Tibial nerve (tissue), 4 donors: ENCODE measurements at regions not wholly inside any gene's neighbourhood (a gene's known extent, or its start where the extent isn't known, plus 50 kb on each side); places are given as distances from the start of the nearest gene placed in this dataset.
"Not testable (repeated sequence)": the region's sequence is repeated elsewhere in the genome, so short reads cannot be mapped to it uniquely, and the experiment has no call there.

ENCODE experiments used
- DNase-seq, 2 donors: peaks; one replicate each; pipeline ENCODE4 v3.0.0-alpha.2; 2019; ENCODE audit warnings: low spot score in 2 of 2
- H3K27ac ChIP-seq, 4 donors: fragments of 200-600 bp; sonication (generic) in 3 of 4; one replicate each; pipeline ENCODE4 v1.5.1; 2017 to 2019; ENCODE audit warnings: mild to moderate bottlenecking in 1 of 4
- H3K27me3 ChIP-seq, 2 donors: fragments of 200-600 bp; sonication (generic) in 1 of 2; one replicate each; pipeline versions ENCODE4 v1.5.1 to v1.6.0; 2017 to 2019
- H3K36me3 ChIP-seq, 3 donors: fragments of 200-600 bp; sonication (generic); one replicate each; pipeline ENCODE4 v1.5.1; 2018 to 2019
- H3K4me1 ChIP-seq, 4 donors: fragments of 200-600 bp; sonication (generic) in 3 of 4; one replicate each; pipeline ENCODE4 v1.5.1; 2017 to 2019
- H3K4me3 ChIP-seq, 4 donors: fragments of 200-600 bp; sonication (generic) in 3 of 4; one replicate each; pipeline ENCODE4 v1.5.1; 2017 to 2019; ENCODE audit warnings: mild to moderate bottlenecking in 1 of 4, moderate library complexity in 1 of 4
- H3K9me3 ChIP-seq, 4 donors: fragments of 200-600 bp; sonication (generic) in 3 of 4; one replicate each; pipeline ENCODE4 v1.5.1; 2017 to 2019
- EP300 ChIP-seq, 2 donors: sonication (generic); formaldehyde crosslinking; IDR thresholded peaks; one replicate each; pipeline ENCODE4 v1.6.1; 2017; ENCODE audit warnings: antibody characterized with exemption in 2 of 2, mild to moderate bottlenecking in 1 of 2
- POLR2A ChIP-seq, 2 donors: fragments of 450-650 bp; IDR thresholded peaks; one replicate each; pipeline ENCODE4 v1.6.1; 2017; ENCODE audit warnings: antibody characterized with exemption in 2 of 2, mild to moderate bottlenecking in 2 of 2, moderate library complexity in 2 of 2
- WGBS, 2 donors: methylation state at CpG; one replicate each; pipeline ENCODE4 v1.1.5; 2018; 5-methylcytosine and 5-hydroxymethylcytosine counted together
- TF ChIP-seq, protein P1 (sequence below), 5 experiments: fragments of 200-600 bp in 3 of 5; fragments of 450-650 bp in 2 of 5; sonication (generic) in 3 of 5; IDR thresholded peaks; one replicate each; pipeline ENCODE4 v1.5.1; 2016 to 2019; ENCODE audit warnings: antibody characterized with exemption in 5 of 5, mild to moderate bottlenecking in 3 of 5, moderate library complexity in 2 of 5

DNA sequence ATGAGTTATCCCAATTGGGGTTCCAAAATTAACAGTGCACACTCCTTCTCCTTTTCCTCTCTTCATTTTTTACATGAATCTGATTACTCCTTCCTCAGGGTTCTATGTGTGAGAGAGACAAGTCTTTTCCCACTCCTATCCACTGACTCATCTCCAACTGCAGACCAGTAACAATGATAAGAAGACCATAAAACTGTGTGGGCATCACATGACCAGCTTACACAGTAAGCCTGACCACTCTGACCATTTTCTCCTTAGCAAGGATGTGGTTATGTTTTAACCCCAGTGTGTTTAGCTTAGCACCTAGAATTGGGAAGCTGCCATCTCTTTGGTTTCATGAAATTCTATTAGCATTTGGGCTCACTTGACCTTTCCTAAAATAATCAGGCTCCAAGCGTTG, 145.0 kb upstream of the CALCR start:
- no peak overlapping the region for H3K27ac ChIP-seq
- WGBS, 2 donors, result 36 to 42% methylated on average over 1 of the region's 1 CpG
- no peak for DNase-seq
- H3K36me3 ChIP-seq, result no peaks in the 10 kb centered on the region
- TF ChIP-seq EP300 (IDR thresholded peaks at IDR 0.05) (no peak), POLR2A (IDR thresholded peaks at IDR 0.05) (no peak)
- TF ChIP-seq, protein P1, sequence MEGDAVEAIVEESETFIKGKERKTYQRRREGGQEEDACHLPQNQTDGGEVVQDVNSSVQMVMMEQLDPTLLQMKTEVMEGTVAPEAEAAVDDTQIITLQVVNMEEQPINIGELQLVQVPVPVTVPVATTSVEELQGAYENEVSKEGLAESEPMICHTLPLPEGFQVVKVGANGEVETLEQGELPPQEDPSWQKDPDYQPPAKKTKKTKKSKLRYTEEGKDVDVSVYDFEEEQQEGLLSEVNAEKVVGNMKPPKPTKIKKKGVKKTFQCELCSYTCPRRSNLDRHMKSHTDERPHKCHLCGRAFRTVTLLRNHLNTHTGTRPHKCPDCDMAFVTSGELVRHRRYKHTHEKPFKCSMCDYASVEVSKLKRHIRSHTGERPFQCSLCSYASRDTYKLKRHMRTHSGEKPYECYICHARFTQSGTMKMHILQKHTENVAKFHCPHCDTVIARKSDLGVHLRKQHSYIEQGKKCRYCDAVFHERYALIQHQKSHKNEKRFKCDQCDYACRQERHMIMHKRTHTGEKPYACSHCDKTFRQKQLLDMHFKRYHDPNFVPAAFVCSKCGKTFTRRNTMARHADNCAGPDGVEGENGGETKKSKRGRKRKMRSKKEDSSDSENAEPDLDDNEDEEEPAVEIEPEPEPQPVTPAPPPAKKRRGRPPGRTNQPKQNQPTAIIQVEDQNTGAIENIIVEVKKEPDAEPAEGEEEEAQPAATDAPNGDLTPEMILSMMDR (IDR thresholded peaks at IDR 0.05), result no peak
- no peaks in the 10 kb centered on the region for H3K9me3 ChIP-seq
- no peaks in the 10 kb centered on the region for H3K4me1 ChIP-seq
- H3K27me3 ChIP-seq, result no peaks in the 10 kb centered on the region
- H3K4me3 ChIP-seq, result no peak overlapping the region

DNA sequence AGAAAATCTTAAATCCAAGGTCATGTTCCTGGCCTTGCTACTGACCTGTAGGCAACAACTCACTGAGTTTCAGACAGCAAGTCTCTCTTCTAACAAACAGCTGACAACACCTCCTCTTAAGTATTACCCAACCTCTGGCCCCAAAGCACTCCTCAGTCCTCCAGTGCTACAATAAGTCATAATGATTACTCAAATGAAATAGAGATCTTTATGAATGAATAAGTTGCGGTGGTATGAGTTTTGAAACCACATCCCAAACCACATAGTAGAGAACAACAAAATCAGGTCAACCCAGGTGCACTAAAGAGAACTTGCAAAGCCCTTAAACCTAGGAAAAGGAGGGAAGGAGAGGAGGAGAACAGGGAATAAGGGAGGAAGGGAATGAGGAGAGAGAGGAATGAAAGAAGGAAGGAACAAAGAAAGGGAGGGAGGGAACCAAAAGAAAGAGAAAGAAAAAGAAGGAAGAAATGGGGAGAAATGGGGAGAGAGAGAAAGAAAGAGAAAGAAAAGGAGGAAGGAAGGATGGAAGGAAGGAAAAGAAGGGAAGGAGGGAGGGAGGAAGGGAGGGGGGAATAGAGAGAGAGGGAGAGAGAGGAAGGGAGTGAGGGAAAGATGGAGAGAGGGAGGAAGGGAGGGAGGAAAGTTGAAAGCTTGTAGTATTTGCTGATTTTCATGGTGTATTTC, 142.8 kb upstream of the CALCR start:
- 82 to 85% methylated on average over 1 of the region's 1 CpG for WGBS, 2 donors
- TF ChIP-seq EP300 (IDR thresholded peaks at IDR 0.05) (no peak), POLR2A (IDR thresholded peaks at IDR 0.05) (no peak)
- TF ChIP-seq, protein P1 (IDR thresholded peaks at IDR 0.05), result no peak
- H3K9me3 ChIP-seq, result no peaks in the 10 kb centered on the region
- DNase-seq, result no peak
- H3K36me3 ChIP-seq, result no peaks in the 10 kb centered on the region
- H3K27ac ChIP-seq, result no peak overlapping the region
- no peak overlapping the region for H3K4me3 ChIP-seq
- no peaks in the 10 kb centered on the region for H3K27me3 ChIP-seq
- H3K4me1 ChIP-seq, result peaks cover 0 to 8% (median 0%) of the 10 kb centered on the region in 4 donors

DNA sequence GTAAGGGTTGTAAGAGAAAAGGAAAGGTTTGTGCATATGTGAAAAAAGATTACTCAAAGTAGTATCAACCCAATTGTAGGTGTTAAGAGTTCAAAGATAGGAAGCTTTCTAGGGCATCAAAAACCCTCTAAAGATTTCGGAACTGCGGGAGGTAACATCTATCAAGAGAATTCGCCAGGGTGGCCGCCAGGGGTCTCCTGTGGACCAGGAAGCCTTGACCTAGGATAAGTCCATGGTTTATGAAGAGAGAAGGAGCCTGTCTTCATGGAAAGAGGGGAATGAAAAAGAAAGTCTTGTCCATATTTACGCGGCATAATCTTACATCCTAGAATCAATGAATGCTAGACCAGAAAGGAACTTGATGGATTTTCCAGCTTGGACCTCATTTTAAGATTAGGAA, 140.7 kb upstream of the CALCR start:
- Histone ChIP-seq H3K27me3 (no peaks in the 10 kb centered on the region), H3K9me3 (no peaks in the 10 kb centered on the region), H3K36me3 (no peaks in the 10 kb centered on the region), H3K4me1 (peaks cover 0 to 8% (median 0%) of the 10 kb centered on the region in 4 donors), H3K27ac (no peak overlapping the region), H3K4me3 (no peak overlapping the region)
- TF ChIP-seq, protein P1 (IDR thresholded peaks at IDR 0.05), result peak in 4 of 5 experiments; percentile 8 to 24 (median 19)
- TF ChIP-seq POLR2A (IDR thresholded peaks at IDR 0.05), result no peak
- 53 to 57% methylated on average over 6 of the region's 6 CpGs for WGBS, 2 donors
- peak; percentile 16 to 24 for DNase-seq

DNA sequence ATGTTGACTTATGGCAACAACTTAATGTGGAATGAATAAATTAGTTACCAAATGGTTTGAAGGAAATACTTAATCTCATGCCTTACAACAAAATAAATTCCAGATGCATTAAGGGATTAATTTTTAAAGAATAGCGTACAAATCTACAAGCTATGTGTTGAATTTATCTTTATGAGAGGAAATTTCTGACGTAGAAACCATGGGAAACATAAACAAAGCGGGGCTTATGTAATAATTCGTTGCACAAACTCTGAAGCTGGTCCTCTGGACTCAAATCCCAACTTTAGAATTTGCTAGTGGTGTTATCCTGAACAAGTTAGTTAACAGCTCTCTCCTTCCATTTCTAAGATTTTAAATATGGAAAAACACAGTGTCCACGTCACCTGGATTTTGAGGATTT, 137.4 kb upstream of the CALCR start:
- Histone ChIP-seq H3K4me1 (peaks cover 0 to 8% (median 0%) of the 10 kb centered on the region in 4 donors), H3K36me3 (no peaks in the 10 kb centered on the region), H3K4me3 (no peak overlapping the region), H3K27ac (no peak overlapping the region), H3K9me3 (no peaks in the 10 kb centered on the region), H3K27me3 (no peaks in the 10 kb centered on the region)
- 84 to 90% methylated on average over 5 of the region's 5 CpGs for WGBS, 2 donors
- no peak for DNase-seq
- no peak for TF ChIP-seq POLR2A (IDR thresholded peaks at IDR 0.05)
- TF ChIP-seq, protein P1 (IDR thresholded peaks at IDR 0.05), result no peak
- TF ChIP-seq EP300 (IDR thresholded peaks at IDR 0.05), result no peak

DNA sequence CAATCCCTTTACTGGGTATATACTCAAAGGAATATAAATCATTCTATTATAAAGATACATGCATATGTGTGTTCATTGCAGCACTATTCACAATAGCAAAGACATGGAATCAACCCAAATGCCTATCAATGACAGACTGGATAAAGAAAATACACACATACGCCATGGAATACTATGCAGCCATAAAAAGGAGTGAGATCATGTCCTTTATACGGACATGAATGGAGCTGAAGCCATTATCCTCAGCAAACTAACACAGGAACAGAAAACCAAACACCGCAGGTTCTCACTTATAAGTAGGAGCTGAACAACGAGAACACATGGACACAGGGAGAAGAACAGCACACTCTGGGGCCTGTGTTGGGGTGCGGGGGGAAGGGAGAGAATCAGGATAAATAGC, 133.7 kb upstream of the CALCR start:
- not testable (repeated sequence) for H3K27me3 ChIP-seq, H3K36me3 ChIP-seq, H3K4me1 ChIP-seq, DNase-seq, H3K27ac ChIP-seq, H3K4me3 ChIP-seq, H3K9me3 ChIP-seq
- 74 to 86% methylated on average over 5 of the region's 5 CpGs for WGBS, 2 donors

DNA sequence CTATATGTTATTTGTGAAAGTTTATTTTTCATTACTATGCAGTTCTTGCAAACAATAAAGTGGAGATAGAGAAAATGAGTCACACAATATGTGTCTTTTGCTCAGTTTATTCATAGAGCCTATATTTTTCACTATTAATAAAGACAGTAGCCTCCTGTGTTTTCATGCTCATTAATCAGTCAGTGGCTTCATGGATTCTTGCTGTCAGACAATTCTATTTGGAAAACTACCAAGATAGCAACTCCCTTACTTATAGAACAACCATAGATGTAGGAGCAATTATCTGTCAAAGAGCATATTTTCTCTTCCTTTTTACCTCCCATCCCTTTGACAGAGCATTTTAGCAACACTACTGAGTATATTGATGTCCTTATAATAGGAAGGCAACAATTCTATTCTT, 132.7 kb upstream of the CALCR start:
- Histone ChIP-seq H3K36me3 (no peaks in the 10 kb centered on the region), H3K4me1 (no peaks in the 10 kb centered on the region), H3K4me3 (no peak overlapping the region), H3K27me3 (no peaks in the 10 kb centered on the region), H3K9me3 (no peaks in the 10 kb centered on the region), H3K27ac (no peak overlapping the region)
- TF ChIP-seq EP300 (IDR thresholded peaks at IDR 0.05) (no peak), POLR2A (IDR thresholded peaks at IDR 0.05) (no peak)
- DNase-seq, result no peak

DNA sequence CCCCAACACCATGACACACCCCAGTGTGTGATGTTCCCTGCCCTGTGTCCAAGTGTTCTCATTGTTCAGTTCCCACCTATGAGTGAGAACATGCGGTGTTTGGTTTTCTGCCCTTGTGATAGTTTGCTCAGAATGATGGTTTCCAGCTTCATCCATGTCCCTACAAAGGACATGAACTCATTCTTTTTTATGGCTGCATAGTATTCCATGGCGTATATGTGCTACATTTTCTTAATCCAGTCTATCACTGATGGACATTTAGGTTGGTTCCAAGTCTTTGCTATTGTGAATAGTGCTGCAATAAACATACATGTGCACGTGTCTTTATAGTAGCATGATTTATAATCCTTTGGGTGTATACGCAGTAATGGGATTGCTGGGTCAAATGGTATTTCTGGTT, 131.6 kb upstream of the CALCR start:
- 73 to 79% methylated on average over 4 of the region's 4 CpGs for WGBS, 2 donors
- H3K4me1 ChIP-seq, DNase-seq, H3K4me3 ChIP-seq, H3K27me3 ChIP-seq, H3K27ac ChIP-seq, H3K36me3 ChIP-seq, H3K9me3 ChIP-seq: not testable (repeated sequence)
